ENCODE measurements at regions not wholly inside any gene's neighbourhood (a gene's known extent, or its start where the extent isn't known, plus 50 kb on each side); places are given as distances from the start of the nearest gene placed in this dataset.

GRCh38 chr12:28054583-28054982 is 82.0 kb upstream of the PTHLH start:
- TF ChIP-seq POLR2AphosphoS5 (IDR thresholded peaks at IDR 0.05) (no peak), POLR2A (IDR thresholded peaks at IDR 0.05) (no peak)
- TF ChIP-seq, protein P1, sequence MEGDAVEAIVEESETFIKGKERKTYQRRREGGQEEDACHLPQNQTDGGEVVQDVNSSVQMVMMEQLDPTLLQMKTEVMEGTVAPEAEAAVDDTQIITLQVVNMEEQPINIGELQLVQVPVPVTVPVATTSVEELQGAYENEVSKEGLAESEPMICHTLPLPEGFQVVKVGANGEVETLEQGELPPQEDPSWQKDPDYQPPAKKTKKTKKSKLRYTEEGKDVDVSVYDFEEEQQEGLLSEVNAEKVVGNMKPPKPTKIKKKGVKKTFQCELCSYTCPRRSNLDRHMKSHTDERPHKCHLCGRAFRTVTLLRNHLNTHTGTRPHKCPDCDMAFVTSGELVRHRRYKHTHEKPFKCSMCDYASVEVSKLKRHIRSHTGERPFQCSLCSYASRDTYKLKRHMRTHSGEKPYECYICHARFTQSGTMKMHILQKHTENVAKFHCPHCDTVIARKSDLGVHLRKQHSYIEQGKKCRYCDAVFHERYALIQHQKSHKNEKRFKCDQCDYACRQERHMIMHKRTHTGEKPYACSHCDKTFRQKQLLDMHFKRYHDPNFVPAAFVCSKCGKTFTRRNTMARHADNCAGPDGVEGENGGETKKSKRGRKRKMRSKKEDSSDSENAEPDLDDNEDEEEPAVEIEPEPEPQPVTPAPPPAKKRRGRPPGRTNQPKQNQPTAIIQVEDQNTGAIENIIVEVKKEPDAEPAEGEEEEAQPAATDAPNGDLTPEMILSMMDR (IDR thresholded peaks at IDR 0.05), result no peak
